SK-N-SH treated with all-trans-retinoic acid at 6 μM for 48 hours (cell line): ENCODE measurements at regions not wholly inside any gene's neighbourhood (a gene's known extent, or its start where the extent isn't known, plus 50 kb on each side); places are given as distances from the start of the nearest gene placed in this dataset.

Experiments used
- PATZ1 ChIP-seq: fragments of 250-450 bp; sonication (Bioruptor Pico); IDR thresholded peaks from 2 replicates; pipeline ENCODE4 v1.8.0; 2020; ENCODE audit warnings: mild to moderate bottlenecking, moderate library complexity, borderline replicate concordance
- POU6F1 ChIP-seq: fragments of 250-450 bp; sonication (Bioruptor Pico); IDR thresholded peaks from 2 replicates; pipeline ENCODE4 v1.8.0; 2021; ENCODE audit warnings: low read depth, mild to moderate bottlenecking, moderate library complexity, borderline replicate concordance
- PPARA ChIP-seq: fragments of 250-450 bp; sonication (Bioruptor Pico); IDR thresholded peaks from 2 replicates; pipeline ENCODE4 v1.5.0; 2020; ENCODE audit warnings: mild to moderate bottlenecking, borderline replicate concordance
- TOX ChIP-seq: fragments of 250-450 bp; sonication (Bioruptor Pico); IDR thresholded peaks from 2 replicates; pipeline ENCODE4 v1.8.0; 2021; ENCODE audit warnings: mild to moderate bottlenecking, moderate library complexity, borderline replicate concordance
- ZFP30 ChIP-seq: fragments of 450-650 bp; formaldehyde crosslinking; IDR thresholded peaks from 2 replicates; pipeline ENCODE4 v1.5.0; 2022; ENCODE audit warnings: mild to moderate bottlenecking, moderate library complexity

- TF ChIP-seq ZFP30 (no peak), PATZ1 (CRISPR knock-in tag) (no peak), PPARA (CRISPR knock-in tag) (no peak), POU6F1 (CRISPR knock-in tag) (no peak), TOX (CRISPR knock-in tag) (no peak)
Observed at GRCh38 chr18:68489013-68489792, 225.7 kb downstream of the TMX3 start.
